ENCODE measurements at regions not wholly inside any gene's neighbourhood (a gene's known extent, or its start where the extent isn't known, plus 50 kb on each side); places are given as distances from the start of the nearest gene placed in this dataset.

GRCh38 chr7:84446991-84447480, 252.4 kb upstream of the SEMA3A start:
- ATAC-seq, result no peak
- no peak for TF ChIP-seq RARB (CRISPR knock-in tag; IDR thresholded peaks at IDR 0.05)
- no peak for TF ChIP-seq BACH2 (CRISPR knock-in tag; IDR thresholded peaks at IDR 0.05; ENCODE audit: borderline replicate concordance)
- no peak for TF ChIP-seq GLIS3 (CRISPR knock-in tag; IDR thresholded peaks at IDR 0.05)
- TF ChIP-seq TSHZ2 (CRISPR knock-in tag; IDR thresholded peaks at IDR 0.05), result no peak
- TF ChIP-seq ZNF565 (CRISPR knock-in tag; conservative IDR thresholded peaks at IDR 0.05; ENCODE audit: low read depth), result no peak
- no peak for TF ChIP-seq PPARA (CRISPR knock-in tag; IDR thresholded peaks at IDR 0.05; ENCODE audit: borderline replicate concordance)
- no peak for TF ChIP-seq TOX (CRISPR knock-in tag; IDR thresholded peaks at IDR 0.05; ENCODE audit: borderline replicate concordance)
- no peak for TF ChIP-seq ARNTL (CRISPR knock-in tag; IDR thresholded peaks at IDR 0.05; ENCODE audit: borderline replicate concordance, low read depth)
- TF ChIP-seq ZFP30 (CRISPR knock-in tag; IDR thresholded peaks at IDR 0.05), result no peak
- no peak for TF ChIP-seq CSRNP3 (CRISPR knock-in tag; IDR thresholded peaks at IDR 0.05)
- TF ChIP-seq POU6F1 (CRISPR knock-in tag; IDR thresholded peaks at IDR 0.05; ENCODE audit: borderline replicate concordance, low read depth), result no peak
- no peak for TF ChIP-seq PATZ1 (CRISPR knock-in tag; IDR thresholded peaks at IDR 0.05; ENCODE audit: borderline replicate concordance)
- TF ChIP-seq CREB5 (CRISPR knock-in tag; IDR thresholded peaks at IDR 0.05; ENCODE audit: low read depth), result no peak
- no peak for TF ChIP-seq ESRRG (CRISPR knock-in tag; IDR thresholded peaks at IDR 0.05)
- TF ChIP-seq SNAI2 (CRISPR knock-in tag; IDR thresholded peaks at IDR 0.05), result no peak
- no peak for TF ChIP-seq OSR1 (CRISPR knock-in tag; IDR thresholded peaks at IDR 0.05)
- TF ChIP-seq ZFP3 (CRISPR knock-in tag; IDR thresholded peaks at IDR 0.05), result no peak
- no peak for TF ChIP-seq ZNF8 (CRISPR knock-in tag; IDR thresholded peaks at IDR 0.05)
- no peak for TF ChIP-seq ZNF70 (CRISPR knock-in tag; IDR thresholded peaks at IDR 0.05)
- no peak for TF ChIP-seq CSDC2 (CRISPR knock-in tag; IDR thresholded peaks at IDR 0.05)

GRCh38 chr7:84425702-84426259, 231.2 kb upstream of the SEMA3A start:
- ATAC-seq, result no peak

More at GRCh38 chr7:84425702-84426259, 231.2 kb upstream of the SEMA3A start:
- TF ChIP-seq ZNF70 (CRISPR knock-in tag; IDR thresholded peaks at IDR 0.05), result no peak
- TF ChIP-seq CSDC2 (CRISPR knock-in tag; IDR thresholded peaks at IDR 0.05), result no peak
- TF ChIP-seq RARB (CRISPR knock-in tag; IDR thresholded peaks at IDR 0.05), result no peak
- no peak for TF ChIP-seq ZFP30 (CRISPR knock-in tag; IDR thresholded peaks at IDR 0.05)
- TF ChIP-seq TSHZ2 (CRISPR knock-in tag; IDR thresholded peaks at IDR 0.05), result no peak
- no peak for TF ChIP-seq OSR1 (CRISPR knock-in tag; IDR thresholded peaks at IDR 0.05)
- no peak for TF ChIP-seq ZC3H10 (CRISPR knock-in tag; IDR thresholded peaks at IDR 0.05)
- no peak for TF ChIP-seq ZNF8 (CRISPR knock-in tag; IDR thresholded peaks at IDR 0.05)
- TF ChIP-seq PATZ1 (CRISPR knock-in tag; IDR thresholded peaks at IDR 0.05; ENCODE audit: borderline replicate concordance), result no peak
- no peak for TF ChIP-seq GLIS3 (CRISPR knock-in tag; IDR thresholded peaks at IDR 0.05)
- TF ChIP-seq BACH2 (CRISPR knock-in tag; IDR thresholded peaks at IDR 0.05; ENCODE audit: borderline replicate concordance), result no peak
- no peak for TF ChIP-seq CREB5 (CRISPR knock-in tag; IDR thresholded peaks at IDR 0.05; ENCODE audit: low read depth)
